HG03060 (cell line): ENCODE measurements at regions not wholly inside any gene's neighbourhood (a gene's known extent, or its start where the extent isn't known, plus 50 kb on each side); places are given as distances from the start of the nearest gene placed in this dataset.
"Not testable (repeated sequence)": the region's sequence is repeated elsewhere in the genome, so short reads cannot be mapped to it uniquely, and the experiment has no call there.

Source experiments
- ATAC-seq: cut with Tn5 transposase; IDR thresholded peaks from one replicate; pipeline ENCODE4 v1.9.1; 2021; ENCODE audit warnings: low read depth, moderate number of reproducible peaks; ENCODE audit not compliant: unreplicated experiment

DNA sequence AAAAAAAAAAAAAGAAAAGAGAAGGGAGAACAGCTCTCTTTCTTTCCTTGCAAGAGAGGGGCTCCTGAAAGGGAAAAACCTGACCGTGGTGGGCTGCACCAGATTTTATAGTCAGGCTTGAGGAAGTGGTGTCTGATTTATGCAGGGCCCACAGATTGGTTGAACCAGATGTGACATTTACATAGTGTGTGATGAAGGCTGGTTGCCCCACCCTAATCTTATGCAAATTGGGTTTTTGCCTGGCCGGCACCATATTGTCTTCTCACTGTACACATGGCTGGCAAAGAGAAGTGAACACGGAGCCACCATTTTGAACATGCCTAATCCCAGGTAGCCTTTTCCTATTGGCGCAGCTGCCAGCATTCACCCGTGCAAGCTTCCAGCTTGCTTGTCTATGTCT is 154.4 kb downstream of the OXSM start:
- ATAC-seq: no peak

DNA sequence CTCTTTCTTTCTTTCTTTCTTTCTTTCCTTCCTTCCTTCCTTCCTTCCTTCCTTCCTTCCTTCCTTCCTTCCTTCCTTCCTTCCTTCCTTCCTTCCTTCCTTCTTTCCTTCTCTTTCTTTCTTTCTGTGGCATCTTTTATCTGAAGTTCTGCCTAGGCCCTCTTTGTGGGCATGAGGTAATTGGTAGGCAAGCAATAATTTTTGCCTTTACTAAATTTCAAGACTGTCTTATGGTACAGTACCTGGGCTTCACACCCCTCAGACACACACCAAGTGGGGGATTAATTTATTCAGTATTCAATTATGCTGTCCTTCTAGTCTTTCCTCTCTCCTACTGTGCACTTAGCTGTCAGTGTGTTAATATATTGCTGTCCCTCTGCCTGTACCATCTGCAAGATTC is 155.5 kb downstream of the OXSM start:
- ATAC-seq: no peak

DNA sequence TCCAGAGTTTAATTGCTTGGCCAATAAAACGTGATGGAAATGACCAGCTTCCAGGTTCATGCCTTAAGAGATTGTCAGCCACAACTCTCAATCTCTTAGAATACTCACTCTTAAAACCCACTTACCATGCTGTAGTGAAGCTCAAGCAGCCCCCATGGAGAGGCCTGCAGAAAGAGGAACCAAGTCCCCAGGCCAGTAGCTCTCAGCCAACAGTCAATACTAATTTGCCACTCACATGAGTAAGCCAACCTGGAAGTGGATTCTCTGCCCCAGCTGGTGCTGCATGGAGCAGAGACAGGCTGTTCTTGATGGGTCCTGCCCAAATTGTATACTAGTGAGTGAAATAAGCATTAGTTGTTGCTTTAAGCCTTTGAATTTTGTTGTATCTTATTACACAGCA is 155.9 kb downstream of the OXSM start:
- ATAC-seq: no peak

DNA sequence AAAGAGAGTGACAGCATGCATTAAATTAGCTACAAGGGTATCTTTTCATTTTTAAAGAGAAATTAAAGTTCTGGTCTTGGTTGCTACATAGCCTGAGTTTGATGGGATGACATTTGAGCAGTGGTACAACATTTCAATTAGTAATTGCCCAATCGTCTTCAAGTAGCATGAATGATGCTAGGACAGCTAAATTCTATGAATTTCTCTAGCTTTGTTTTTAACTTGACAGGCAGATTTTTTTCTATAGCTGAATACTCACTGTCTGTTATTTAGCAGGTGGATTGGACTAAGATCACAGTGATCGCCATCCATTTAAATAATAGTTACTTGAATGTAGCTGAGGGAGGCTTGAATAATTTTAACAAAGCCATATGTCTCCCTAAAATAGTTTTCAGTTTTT is 162.2 kb downstream of the OXSM start:
- ATAC-seq: no peak

DNA sequence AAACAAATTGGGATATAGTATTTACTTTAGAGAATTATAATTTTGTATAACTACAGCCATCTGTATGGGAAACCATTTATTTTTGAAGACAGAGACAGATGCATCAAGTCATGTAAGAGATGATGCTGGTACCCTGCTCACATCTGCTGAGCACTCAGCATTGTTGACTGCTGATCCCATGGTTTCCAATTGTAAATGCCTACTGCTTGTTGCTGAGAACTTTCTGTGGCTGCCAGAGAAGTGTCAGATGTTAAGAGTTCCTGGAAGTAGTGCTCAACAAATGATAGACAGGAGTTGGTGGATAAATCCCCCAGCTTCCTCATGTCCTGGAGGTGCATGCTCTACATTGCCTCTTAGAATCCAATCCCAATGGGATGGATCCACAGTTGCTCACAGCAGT is 167.1 kb downstream of the OXSM start:
- no peak for ATAC-seq

DNA sequence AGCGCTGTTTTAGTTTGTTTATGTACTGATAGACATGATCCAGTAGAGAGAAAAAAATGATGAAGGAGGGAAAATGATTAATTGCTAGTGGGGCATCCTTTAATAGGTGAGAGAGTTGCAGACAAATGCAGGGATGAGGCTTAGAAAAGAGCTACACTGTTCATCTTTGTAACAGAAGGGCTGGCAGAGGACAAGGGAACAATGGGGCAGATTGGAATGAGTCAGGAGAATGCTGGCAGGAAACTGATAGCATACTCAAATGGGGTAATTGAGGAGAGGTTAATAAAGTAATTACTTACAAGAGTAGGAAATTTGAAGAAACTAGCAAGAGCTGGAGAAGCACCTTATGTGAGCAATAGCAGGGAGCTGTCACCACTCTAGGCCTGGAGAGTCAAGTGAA is 170.9 kb downstream of the OXSM start:
- ATAC-seq: no peak

DNA sequence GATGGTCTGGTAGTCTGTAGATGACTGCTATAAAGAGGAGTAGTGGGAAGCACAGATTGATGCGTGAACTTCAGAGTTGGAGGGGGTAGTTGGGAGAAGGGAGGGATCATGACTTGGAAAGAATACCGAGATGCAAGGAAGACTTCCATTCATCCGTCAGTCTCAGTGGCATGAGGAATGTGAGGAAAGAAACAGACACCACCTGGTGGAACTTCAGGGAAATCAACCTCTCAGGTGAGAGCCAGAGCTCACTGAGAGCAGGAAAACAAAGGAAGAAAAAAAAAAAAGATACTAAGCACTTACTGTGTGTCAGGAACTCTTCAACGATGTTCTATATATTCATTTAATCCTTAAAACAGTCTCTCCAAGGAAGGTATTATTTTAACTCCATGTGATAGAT is 172.4 kb downstream of the OXSM start:
- no peak for ATAC-seq

DNA sequence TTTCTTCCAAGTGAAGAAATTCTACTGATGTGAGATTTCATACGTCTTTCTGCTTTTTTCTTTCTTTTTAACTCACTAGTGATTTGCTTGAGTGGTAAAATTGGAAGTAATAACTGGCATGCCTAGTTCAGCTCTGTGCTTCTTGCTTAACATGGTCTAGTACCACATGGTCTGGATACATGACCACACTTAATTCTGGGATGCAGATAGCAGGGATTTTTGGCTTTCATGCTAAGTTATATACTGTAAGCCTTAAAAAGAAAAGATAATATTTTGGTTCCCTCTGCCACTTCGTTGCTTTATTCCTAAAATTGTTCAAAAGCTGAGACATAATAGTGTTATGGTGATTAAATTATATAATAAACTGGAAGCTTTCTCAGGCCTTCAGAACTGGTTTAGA is 174.3 kb downstream of the OXSM start:
- no peak for ATAC-seq

DNA sequence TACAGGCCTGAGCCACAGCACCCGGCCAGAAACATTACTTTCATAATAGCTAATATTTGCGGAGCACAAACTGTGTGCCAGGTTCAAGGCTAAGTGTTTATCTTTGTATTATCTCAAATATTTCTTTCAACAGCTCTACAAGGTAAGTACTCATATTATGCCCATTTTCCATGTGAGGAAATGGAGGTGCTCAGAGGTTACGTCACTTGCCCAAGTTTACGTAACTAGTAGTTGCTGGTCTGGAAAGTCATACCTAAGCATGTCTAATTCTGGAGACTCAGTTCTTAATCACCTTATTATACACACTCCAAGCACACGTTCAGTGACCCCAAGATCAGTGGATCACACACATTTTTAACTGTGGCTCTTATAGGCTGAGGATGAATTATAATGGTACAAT is 177.5 kb downstream of the OXSM start:
- ATAC-seq: no peak

DNA sequence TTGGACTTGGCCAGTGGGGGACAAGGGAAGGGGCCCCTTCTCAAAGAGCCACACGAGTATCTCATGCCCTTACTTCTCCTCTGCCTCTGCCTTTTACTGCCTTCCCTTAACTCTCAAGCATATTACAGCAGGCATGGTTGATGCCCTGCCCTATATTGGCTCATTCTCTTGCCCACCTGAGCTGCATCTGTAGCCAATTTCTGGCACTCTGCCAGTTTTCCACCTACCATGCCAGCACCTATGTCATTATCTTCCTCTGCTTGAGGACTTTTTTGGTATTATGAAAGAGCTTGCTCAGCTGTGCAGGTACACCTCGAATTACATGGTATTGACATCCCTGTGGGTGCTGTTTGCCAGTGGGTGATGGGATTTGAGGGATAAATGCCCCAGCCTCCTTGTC is 181.8 kb downstream of the OXSM start:
- no peak for ATAC-seq

DNA sequence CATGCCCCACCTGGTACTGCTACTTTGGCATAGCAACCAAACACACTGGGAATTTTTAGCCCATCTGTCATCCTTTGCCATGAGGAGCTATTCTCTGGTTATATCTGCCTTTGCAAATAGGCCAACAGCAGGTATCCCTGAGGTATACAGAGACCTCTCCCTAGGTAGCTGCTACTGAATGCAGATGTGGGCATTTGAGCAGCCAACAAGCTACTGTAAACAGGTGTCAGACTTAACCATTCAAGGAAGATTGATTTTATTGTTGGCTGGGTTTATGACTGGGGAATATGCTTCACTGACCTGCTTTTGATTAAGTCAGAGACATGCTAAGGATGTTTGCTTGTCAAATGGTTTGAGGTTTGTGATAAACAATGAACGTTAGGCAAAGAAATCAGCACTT is 183.2 kb downstream of the OXSM start:
- ATAC-seq: no peak

DNA sequence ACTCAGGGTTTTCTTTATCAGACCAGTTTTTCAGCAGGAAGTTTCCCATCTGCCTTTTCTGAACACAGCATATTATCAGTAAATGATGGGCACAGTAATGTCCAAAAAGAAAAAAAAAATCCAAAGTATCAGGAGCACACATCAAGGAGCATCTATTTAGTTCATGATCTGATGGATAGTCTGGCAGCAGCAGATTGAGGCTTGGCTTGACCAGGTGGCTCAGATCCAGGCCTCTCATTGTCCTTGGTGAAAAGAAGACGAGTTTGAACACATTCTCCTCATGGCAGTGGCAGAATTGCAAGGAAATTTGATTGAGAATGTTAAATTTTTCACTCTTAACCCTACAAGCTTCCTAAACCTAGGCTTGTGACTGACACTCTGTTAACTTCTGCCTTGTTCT is 192.9 kb downstream of the OXSM start:
- no peak for ATAC-seq

DNA sequence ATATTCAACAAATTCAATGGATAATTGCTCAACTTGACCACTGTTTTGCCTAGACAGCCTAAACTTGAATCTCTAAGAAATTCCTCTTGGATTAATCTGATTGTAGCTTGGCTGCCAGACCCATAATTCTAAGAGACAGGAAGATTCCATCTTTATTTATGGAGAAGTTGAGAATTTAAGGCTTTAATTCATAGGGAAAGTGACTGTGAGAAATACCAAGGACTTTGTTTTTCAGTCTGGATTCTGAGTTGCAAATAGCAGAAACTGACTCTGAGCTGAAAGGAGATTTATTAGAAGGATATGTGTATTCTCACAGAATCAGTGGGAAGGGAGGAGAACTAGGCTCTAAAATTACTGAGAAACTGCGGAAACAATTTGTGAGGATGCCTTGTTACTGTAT is 195.7 kb downstream of the OXSM start:
- no peak for ATAC-seq

DNA sequence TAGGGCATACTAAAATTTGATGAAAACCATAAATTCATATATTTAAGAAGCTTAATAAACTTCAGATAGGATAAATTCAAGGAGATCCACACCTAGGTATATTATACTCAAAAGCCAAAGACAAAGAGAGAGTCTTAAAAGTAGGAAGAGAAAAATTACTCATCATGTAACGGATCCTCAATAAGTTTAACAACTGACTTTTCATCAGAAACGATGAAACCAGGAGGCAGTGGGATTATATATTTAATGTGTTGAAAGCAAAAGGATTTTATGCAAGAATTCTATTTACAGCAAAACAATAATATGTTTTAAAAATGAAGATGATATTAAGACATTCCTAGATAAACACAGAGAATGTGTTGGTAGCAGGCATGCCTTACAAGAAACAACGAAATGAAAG is 202.7 kb downstream of the OXSM start:
- ATAC-seq: no peak

DNA sequence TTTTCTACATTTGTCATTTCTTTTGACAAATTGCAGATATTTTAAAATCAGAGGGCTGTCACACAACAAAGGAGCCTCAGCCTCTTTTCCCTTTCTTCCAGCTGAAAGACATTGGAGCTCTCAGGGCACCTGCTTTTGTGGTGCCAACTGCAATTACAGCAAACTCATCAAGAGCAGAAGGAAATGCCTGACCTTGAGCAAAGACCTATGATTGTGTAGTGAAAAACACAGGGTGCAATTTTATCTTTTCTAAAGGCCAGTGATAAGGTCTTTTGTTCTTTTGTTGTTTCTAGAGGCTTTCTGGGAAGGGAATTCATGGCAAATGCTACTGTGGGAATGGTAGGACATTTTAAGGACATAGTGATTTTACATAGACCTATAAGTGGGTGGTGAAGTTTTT is 214.3 kb downstream of the OXSM start:
- ATAC-seq: no peak

DNA sequence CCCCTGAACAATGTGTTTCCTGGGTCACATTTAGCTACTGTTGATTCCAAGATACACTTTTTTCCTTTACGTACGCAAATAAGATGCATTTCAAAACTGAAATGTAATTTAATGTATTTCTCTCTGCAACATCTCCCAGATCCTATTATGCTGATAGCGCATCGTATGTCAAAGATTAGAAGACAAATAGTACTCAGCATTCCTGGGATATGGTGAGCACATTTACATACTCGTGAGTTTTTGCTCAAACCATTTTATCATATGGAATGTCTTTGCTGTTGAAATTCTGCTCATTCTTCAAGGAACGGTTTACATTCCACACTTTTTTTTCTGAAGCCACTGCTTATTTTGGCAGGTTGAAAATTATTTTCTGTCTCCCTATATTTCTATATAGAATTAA is 221.4 kb downstream of the OXSM start:
- ATAC-seq: no peak

DNA sequence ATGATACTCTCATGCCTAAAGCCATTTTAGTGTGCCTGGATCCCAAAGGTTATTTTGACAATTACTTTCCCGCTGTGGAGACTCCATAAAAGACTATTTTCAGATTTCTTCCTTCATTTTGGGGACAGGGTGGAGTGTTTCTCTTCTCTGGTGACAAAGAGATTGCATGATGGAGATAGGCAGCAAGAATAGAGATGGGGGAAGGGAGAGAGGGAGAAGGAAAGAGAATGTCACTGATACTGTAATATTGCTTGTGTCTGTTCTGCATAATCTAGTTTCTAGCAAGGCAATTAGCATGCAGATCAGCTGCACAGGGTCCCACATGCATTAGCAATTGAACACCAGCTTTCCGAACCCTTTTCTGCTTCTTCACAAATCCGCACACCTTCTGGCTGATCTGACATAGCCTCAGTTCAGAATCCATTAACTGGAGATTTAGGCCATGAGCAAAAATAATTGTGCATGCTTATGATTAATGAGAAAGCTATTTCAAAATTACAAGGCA is 222.4 kb downstream of the OXSM start:
- ATAC-seq: no peak

DNA sequence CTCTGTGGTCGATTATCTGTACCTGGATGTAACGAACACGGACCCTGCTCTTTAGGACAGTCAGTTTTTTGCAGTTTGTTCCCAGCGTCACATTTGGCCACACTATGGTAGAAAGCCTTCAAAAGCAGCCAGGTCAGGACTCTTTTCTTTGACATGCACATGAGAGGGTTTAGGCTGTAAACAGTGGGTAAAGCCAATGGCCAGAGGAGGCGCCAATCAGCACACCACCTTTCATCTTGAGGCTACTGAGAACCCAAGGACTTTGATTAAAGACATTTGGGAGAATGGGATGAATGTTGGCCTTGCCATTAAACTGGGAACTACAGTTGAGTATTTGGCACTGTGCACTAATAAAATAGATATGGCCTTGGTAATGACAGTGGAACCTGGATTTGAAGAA is 225.9 kb downstream of the OXSM start:
- ATAC-seq: no peak

DNA sequence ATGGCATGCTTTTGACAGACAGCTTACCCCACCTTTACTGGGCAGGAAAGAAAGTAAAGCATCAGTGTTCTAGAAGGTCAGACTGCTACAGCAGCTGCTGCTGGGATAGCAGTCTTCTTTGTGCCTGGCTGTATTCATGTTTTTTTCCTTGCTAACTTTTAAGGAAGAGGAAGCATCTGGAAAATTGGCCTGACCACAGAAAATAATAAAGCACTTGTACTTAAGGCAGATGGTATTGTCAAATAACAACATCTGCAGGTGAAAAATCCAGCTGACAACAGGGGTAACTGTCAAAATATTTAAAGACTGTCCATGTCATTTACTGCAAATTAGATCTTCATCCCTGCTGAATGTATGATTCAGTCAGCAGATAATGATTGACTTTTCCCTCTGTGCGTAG is 229.0 kb downstream of the OXSM start:
- ATAC-seq: no peak

DNA sequence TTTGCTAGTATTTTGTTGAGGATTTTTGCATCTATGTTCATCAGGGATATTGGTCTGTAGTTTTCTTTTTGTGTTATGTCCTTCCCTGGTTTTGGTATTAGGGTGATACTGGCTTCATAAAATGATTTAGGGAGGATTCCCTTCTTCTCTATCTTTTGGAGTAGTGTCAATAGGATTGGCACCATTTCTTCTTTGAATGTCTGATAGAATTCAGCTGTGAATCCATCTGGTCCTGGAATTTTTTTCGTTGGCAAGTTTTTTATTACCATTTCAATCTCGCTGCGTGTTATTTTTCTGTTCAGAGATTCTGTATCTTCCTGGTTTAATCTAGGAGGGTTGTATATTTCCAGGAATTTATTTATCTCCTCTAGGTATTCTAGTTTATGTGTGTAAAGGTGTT is 234.3 kb downstream of the OXSM start:
- ATAC-seq: not testable (repeated sequence)

DNA sequence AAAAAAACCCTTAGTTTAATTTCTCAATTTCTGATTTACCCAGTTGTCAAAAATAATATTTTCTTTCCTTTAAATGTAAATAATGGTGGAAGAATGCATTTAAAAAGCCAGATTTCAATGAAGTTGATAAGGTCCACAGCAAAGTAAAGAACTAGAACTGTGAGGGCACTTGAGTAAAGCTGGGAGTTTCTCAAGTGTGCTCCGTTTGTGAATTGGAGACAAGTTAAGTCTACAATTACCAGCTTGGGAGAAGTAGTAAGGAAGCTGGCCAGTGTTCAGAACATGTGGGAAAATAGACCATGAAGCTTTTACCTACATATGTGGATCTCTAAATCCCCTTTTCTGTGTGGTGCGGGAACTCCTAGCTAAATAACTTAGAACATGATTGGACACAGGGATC is 239.4 kb downstream of the OXSM start:
- ATAC-seq: no peak

DNA sequence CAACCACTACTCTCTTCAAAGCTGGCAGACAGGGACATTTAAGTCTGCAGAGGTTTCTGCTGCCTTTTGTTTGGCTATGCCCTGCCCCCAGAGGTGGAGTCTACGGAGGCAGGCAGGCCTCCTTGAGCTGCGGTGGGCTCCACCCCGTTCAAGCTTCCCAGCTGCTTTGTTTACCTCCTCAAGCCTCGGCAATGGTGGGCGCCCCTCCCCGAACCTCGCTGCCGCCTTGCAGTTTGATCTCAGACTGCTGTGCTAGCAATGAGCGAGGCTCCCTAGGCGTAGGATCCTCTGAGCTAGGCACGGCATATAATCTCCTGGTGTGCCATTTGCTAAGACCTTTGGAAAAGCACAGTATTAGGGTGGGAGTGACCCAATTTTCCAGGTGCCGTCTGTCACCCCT is 252.2 kb downstream of the OXSM start:
- not testable (repeated sequence) for ATAC-seq

DNA sequence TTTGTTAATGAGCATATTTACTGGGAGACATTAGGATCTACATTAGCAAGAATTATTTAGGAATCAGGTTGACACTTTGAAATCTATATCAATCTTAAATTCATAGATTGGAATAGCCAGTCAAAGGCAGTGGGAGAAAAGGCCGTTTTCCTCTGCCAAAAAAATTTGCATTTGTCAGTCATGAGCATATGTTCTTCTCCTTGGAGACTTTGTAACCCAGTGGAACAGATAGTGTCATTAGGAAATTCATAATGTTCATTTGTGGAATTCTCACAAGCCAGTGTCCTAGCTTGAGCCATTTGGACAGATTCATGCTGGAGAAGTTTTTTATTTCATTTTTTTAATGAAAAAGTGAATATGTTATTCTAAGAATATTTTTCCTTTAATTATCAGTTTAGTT is 260.1 kb downstream of the OXSM start:
- ATAC-seq: no peak

DNA sequence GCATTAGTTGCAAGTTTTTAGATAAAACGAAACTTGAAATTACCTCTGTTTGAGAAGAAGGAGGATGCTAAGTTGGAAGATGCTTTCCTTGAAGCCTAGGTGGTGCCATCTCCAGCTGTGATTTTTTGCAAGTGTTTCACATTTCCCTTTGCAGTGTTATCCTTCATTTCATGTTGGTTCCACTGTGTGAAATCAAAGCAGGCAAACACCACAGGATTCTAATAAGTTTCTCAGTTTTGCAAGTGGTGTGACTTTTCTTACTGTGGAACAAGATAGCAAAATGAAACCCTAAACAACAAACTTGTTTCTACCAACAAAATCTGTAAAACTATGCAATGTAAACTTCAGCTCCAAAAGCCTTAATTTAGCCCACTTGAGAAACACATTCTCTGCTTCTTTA is 260.9 kb downstream of the OXSM start:
- ATAC-seq: no peak
